ENCODE measurements at regions not wholly inside any gene's neighbourhood (a gene's known extent, or its start where the extent isn't known, plus 50 kb on each side); places are given as distances from the start of the nearest gene placed in this dataset.

- TF ChIP-seq POLR2AphosphoS5 (IDR thresholded peaks at IDR 0.05; ENCODE audit: low read depth, low read length): no peak
- TF ChIP-seq POLR2A (IDR thresholded peaks at IDR 0.05; ENCODE audit: low read depth, low read length): no peak
- TF ChIP-seq TAF1 (IDR thresholded peaks at IDR 0.05; ENCODE audit: borderline replicate concordance, low read depth, low read length): no peak
These were observed 222.3 kb upstream of the NAV3 start for GRCh38 chr12:77608271-77608824.

All from GM12892 (cell line).